Activated gamma-delta T cell treated with Interleukin-2 at 50 U/mL for 16 hours (primary cell): ENCODE measurements at regions not wholly inside any gene's neighbourhood (a gene's known extent, or its start where the extent isn't known, plus 50 kb on each side); places are given as distances from the start of the nearest gene placed in this dataset.

Experiments used
- DNase-seq: peaks from one replicate; pipeline ENCODE4 v3.0.0-alpha.2; 2020

- no peak for DNase-seq
Observed at GRCh38 chr4:38189445-38189844, 229.2 kb downstream of the PTTG2 start.

- no peak for DNase-seq
Observed at GRCh38 chr4:38190717-38191178, 230.6 kb downstream of the PTTG2 start.

- DNase-seq = no peak
Observed at GRCh38 chr4:38192516-38192915, 232.3 kb downstream of the PTTG2 start.

GRCh38 chr4:38193236-38193863 is 233.2 kb downstream of the PTTG2 start:
- DNase-seq = no peak

GRCh38 chr4:38194047-38194602 is 233.9 kb downstream of the PTTG2 start:
- no peak for DNase-seq

GRCh38 chr4:38195486-38195885 is 235.3 kb downstream of the PTTG2 start:
- no peak for DNase-seq

GRCh38 chr4:38195911-38196310 is 235.7 kb downstream of the PTTG2 start:
- no peak for DNase-seq

- DNase-seq = no peak
Observed at GRCh38 chr4:38202242-38202641, 242.0 kb downstream of the PTTG2 start.

GRCh38 chr4:38203609-38204008 is 243.4 kb downstream of the PTTG2 start:
- no peak for DNase-seq

GRCh38 chr4:38204339-38205035 is 244.3 kb downstream of the PTTG2 start:
- no peak for DNase-seq

GRCh38 chr4:38205261-38205660 is 245.1 kb downstream of the PTTG2 start:
- DNase-seq = no peak

GRCh38 chr4:38207110-38207457 is 246.9 kb downstream of the PTTG2 start:
- DNase-seq = no peak

GRCh38 chr4:38209654-38210053 is 249.5 kb downstream of the PTTG2 start:
- DNase-seq = no peak

GRCh38 chr4:38210396-38211114 is 250.4 kb downstream of the PTTG2 start:
- DNase-seq = no peak

- DNase-seq = no peak
Observed at GRCh38 chr4:38211885-38212284, 251.7 kb downstream of the PTTG2 start.

GRCh38 chr4:38213083-38213805 is 253.0 kb downstream of the PTTG2 start:
- DNase-seq = no peak

GRCh38 chr4:38222892-38223291 is 262.7 kb downstream of the PTTG2 start:
- no peak for DNase-seq

GRCh38 chr4:38223306-38223705 is 263.1 kb downstream of the PTTG2 start:
- no peak for DNase-seq

GRCh38 chr4:38223782-38224236 is 263.6 kb downstream of the PTTG2 start:
- no peak for DNase-seq

GRCh38 chr4:38224850-38225249 is 264.7 kb downstream of the PTTG2 start:
- no peak for DNase-seq

GRCh38 chr4:38226170-38226569 is 266.0 kb downstream of the PTTG2 start:
- DNase-seq = no peak

GRCh38 chr4:38230121-38230801 is 270.1 kb downstream of the PTTG2 start:
- no peak for DNase-seq
